H9 (cell line): ENCODE measurements at regions not wholly inside any gene's neighbourhood (a gene's known extent, or its start where the extent isn't known, plus 50 kb on each side); places are given as distances from the start of the nearest gene placed in this dataset.

Source experiments
- DNase-seq: peaks from one replicate; pipeline ENCODE4 v3.0.0-alpha.2; 2017
- H2AFZ ChIP-seq: one replicate; pipeline ENCODE4 v1.6.1; 2013; ENCODE audit warnings: mild to moderate bottlenecking, low read length, control low read depth, moderate library complexity
- H2AK5ac ChIP-seq: 2 replicates; pipeline ENCODE4 v1.6.1; 2013; ENCODE audit warnings: low read length, control low read depth, mixed read lengths; ENCODE audit not compliant: insufficient read length
- H2BK120ac ChIP-seq: one replicate; pipeline ENCODE4 v1.6.1; 2013; ENCODE audit warnings: low read depth, mild to moderate bottlenecking, low read length, control low read depth, inconsistent platforms; ENCODE audit not compliant: poor library complexity, severe bottlenecking
- H2BK12ac ChIP-seq: 2 replicates; pipeline ENCODE4 v1.6.1; 2013; ENCODE audit warnings: low read length, control low read depth, mixed read lengths, low read depth; ENCODE audit not compliant: insufficient read length
- H2BK15ac ChIP-seq: 2 replicates; pipeline ENCODE4 v1.6.1; 2013; ENCODE audit warnings: low read depth, low read length, control low read depth
- H2BK20ac ChIP-seq: one replicate; pipeline ENCODE4 v1.6.1; 2013; ENCODE audit warnings: low read depth, mild to moderate bottlenecking, low read length, control low read depth, inconsistent platforms; ENCODE audit not compliant: poor library complexity, severe bottlenecking
- H2BK5ac ChIP-seq: 2 replicates; pipeline ENCODE4 v1.6.1; 2013; ENCODE audit warnings: low read length, control low read depth, mixed read lengths; ENCODE audit not compliant: insufficient read length
- H3K14ac ChIP-seq: 2 replicates; pipeline ENCODE4 v1.6.1; 2013; ENCODE audit warnings: low read length, control low read depth; ENCODE audit not compliant: insufficient read depth
- H3K18ac ChIP-seq: 2 replicates; pipeline ENCODE4 v1.6.1; 2013; ENCODE audit warnings: low read depth, mild to moderate bottlenecking, mixed read lengths, low read length, control low read depth; ENCODE audit not compliant: insufficient read length
- H3K23ac ChIP-seq: 2 replicates; pipeline ENCODE4 v1.6.1; 2013; ENCODE audit warnings: low read length, control low read depth, mixed read lengths, low read depth; ENCODE audit not compliant: insufficient read length
- H3K23me2 ChIP-seq: 2 replicates; pipeline ENCODE4 v1.6.1; 2013; ENCODE audit warnings: low read depth, mild to moderate bottlenecking, mixed read lengths, low read length, control low read depth; ENCODE audit not compliant: insufficient read length, poor library complexity, severe bottlenecking
- H3K27ac ChIP-seq: 2 replicates; pipeline ENCODE4 v1.5.1; 2013; ENCODE audit warnings: low read length, control low read depth, mixed read lengths, low read depth; ENCODE audit not compliant: insufficient read length
- H3K27me3 ChIP-seq: 2 replicates; pipeline ENCODE4 v1.6.1; 2013; ENCODE audit warnings: low read length, control low read depth, inconsistent platforms; ENCODE audit not compliant: insufficient read depth
- H3K4ac ChIP-seq: 2 replicates; pipeline ENCODE4 v1.6.1; 2013; ENCODE audit warnings: low read depth, mild to moderate bottlenecking, control low read depth, inconsistent platforms, low read length, moderate library complexity
- H3K4me1 ChIP-seq: 2 replicates; pipeline ENCODE4 v1.6.1; 2013; ENCODE audit warnings: low read length, control low read depth, inconsistent platforms; ENCODE audit not compliant: insufficient read depth
- H3K4me2 ChIP-seq: 2 replicates; pipeline ENCODE4 v1.6.1; 2013; ENCODE audit warnings: low read length, control low read depth, mixed read lengths; ENCODE audit not compliant: insufficient read length, insufficient read depth
- H3K56ac ChIP-seq: 2 replicates; pipeline ENCODE4 v1.6.1; 2013; ENCODE audit warnings: low read depth, mild to moderate bottlenecking, mixed read lengths, low read length, control low read depth; ENCODE audit not compliant: insufficient read length
- H3K79me1 ChIP-seq: 2 replicates; pipeline ENCODE4 v1.6.1; 2013; ENCODE audit warnings: low read depth, mild to moderate bottlenecking, moderate library complexity, low read length, control low read depth, inconsistent platforms; ENCODE audit not compliant: insufficient read depth, poor library complexity, severe bottlenecking
- H3K79me2 ChIP-seq: 2 replicates; pipeline ENCODE4 v1.6.1; 2013; ENCODE audit warnings: low read length, control low read depth, inconsistent platforms; ENCODE audit not compliant: insufficient read depth
- H3K9ac ChIP-seq: 2 replicates; pipeline ENCODE4 v1.6.1; 2013; ENCODE audit warnings: low read length, control low read depth, mixed read lengths; ENCODE audit not compliant: insufficient read length; ENCODE audit errors: extremely low read depth
- H3K9me3 ChIP-seq: one replicate; pipeline ENCODE4 v1.6.1; 2013; ENCODE audit warnings: low read depth, low read length, inconsistent platforms; ENCODE audit not compliant: control insufficient read depth
- H3T11ph ChIP-seq: one replicate; pipeline ENCODE4 v1.6.1; 2013; ENCODE audit warnings: mild to moderate bottlenecking, low read length, control low read depth, inconsistent platforms
- H4K20me1 ChIP-seq: one replicate; pipeline ENCODE4 v1.6.1; 2013; ENCODE audit not compliant: control insufficient read depth, insufficient read length, insufficient read depth
- H4K5ac ChIP-seq: 2 replicates; pipeline ENCODE4 v1.6.1; 2013; ENCODE audit warnings: low read depth, mild to moderate bottlenecking, mixed read lengths, low read length, control low read depth; ENCODE audit not compliant: insufficient read length
- H4K8ac ChIP-seq: replicated peaks from 2 replicates; pipeline ENCODE4 v1.6.1; 2013; ENCODE audit warnings: low read length, control low read depth, mixed read lengths, low read depth; ENCODE audit not compliant: insufficient read length
- H4K91ac ChIP-seq: 2 replicates; pipeline ENCODE4 v1.6.1; 2013; ENCODE audit warnings: low read depth, mild to moderate bottlenecking, moderate library complexity, mixed read lengths, low read length, control low read depth; ENCODE audit not compliant: insufficient read length
- H3K27ac Mint-ChIP-seq, 3 experiments: 2 replicates in 2 of 3; 3 replicates in 1 of 3; pipeline ENCODE4 v1.8.0; 2020 to 2021; ENCODE audit warnings: mixed read lengths in 3 of 3, mild to moderate bottlenecking in 1 of 3, moderate library complexity in 1 of 3
- H3K27me3 Mint-ChIP-seq: 2 replicates; pipeline ENCODE4 v1.8.0; 2021; ENCODE audit warnings: low read depth, mild to moderate bottlenecking, moderate library complexity, mixed read lengths
- H3K36me3 Mint-ChIP-seq, 3 experiments: 2 replicates in 2 of 3; 3 replicates in 1 of 3; pipeline ENCODE4 v1.8.0; 2020 to 2021; ENCODE audit warnings: low read depth in 3 of 3, mixed read lengths in 3 of 3; ENCODE audit not compliant: insufficient read depth in 1 of 3
- H3K4me1 Mint-ChIP-seq, 2 experiments: 2 replicates each; pipeline ENCODE4 v1.8.0; 2020; ENCODE audit warnings: mixed read lengths in 2 of 2
- H3K4me3 Mint-ChIP-seq, 2 experiments: 2 replicates in 1 of 2; 3 replicates in 1 of 2; pipeline ENCODE4 v1.8.0; 2020 to 2021; ENCODE audit warnings: mild to moderate bottlenecking in 2 of 2, mixed read lengths in 2 of 2, moderate library complexity in 1 of 2
- H3K9me3 Mint-ChIP-seq, 2 experiments: 2 replicates in 1 of 2; 3 replicates in 1 of 2; pipeline ENCODE4 v1.8.0; 2020; ENCODE audit warnings: mild to moderate bottlenecking in 2 of 2, mixed read lengths in 2 of 2, moderate library complexity in 1 of 2
- WGBS: extraction: QIAGEN DNeasy Blood & Tissue Kit; methylation state at CpG from one replicate; pipeline ENCODE4 v1.1.7; 2013; ENCODE audit warnings: missing lambda C conversion rate, low lambda C conversion rate, mixed read lengths; ENCODE audit not compliant: insufficient read length; ENCODE audit errors: extremely low coverage; 5-methylcytosine and 5-hydroxymethylcytosine counted together
- TF ChIP-seq, protein P1 (sequence below): fragments of 200-600 bp; sonication (generic); conservative IDR thresholded peaks from 3 replicates; pipeline ENCODE4 v1.8.0; 2021; ENCODE audit warnings: antibody characterized with exemption, mild to moderate bottlenecking

- H3K23me2 ChIP-seq: no peaks in the 10 kb centered on the region
- H3K9me3 Mint-ChIP-seq: no peaks in the 10 kb centered on the region
- H2BK15ac ChIP-seq: no peak overlapping the region
- no peak overlapping the region for H3K56ac ChIP-seq
- no peak overlapping the region for H2BK12ac ChIP-seq
- no peak overlapping the region for H2BK5ac ChIP-seq
- no peak overlapping the region for H4K91ac ChIP-seq
- H2BK120ac ChIP-seq: no peak overlapping the region
- H3K27me3 ChIP-seq: no peaks in the 10 kb centered on the region
- H2BK20ac ChIP-seq: no peak overlapping the region
- H2AFZ ChIP-seq: no peak overlapping the region
- no peaks in the 10 kb centered on the region for H3K4me1 ChIP-seq
- no peak overlapping the region for H3K23ac ChIP-seq
- no peak for DNase-seq
- no peak overlapping the region for H3K4me2 ChIP-seq
- H3K9me3 ChIP-seq: no peaks in the 10 kb centered on the region
- H3K4ac ChIP-seq: no peak overlapping the region
- no peaks in the 10 kb centered on the region for H3K79me1 ChIP-seq
- no peak overlapping the region for H4K8ac ChIP-seq
- H3K4me1 Mint-ChIP-seq: peaks cover 5 to 8% of the 10 kb centered on the region in 2 experiments; a peak in 2 of 4 replicates
- H3K14ac ChIP-seq: no peak overlapping the region
- H3T11ph ChIP-seq: no peak overlapping the region
- H3K27me3 Mint-ChIP-seq: no peaks in the 10 kb centered on the region
- no peak overlapping the region for H3K27ac ChIP-seq
- WGBS: no CpG with 5 or more reads among the region's 2 CpGs
- H3K18ac ChIP-seq: no peak overlapping the region
- no peaks in the 10 kb centered on the region for H4K20me1 ChIP-seq
- no peaks in the 10 kb centered on the region for H3K79me2 ChIP-seq
- H3K4me3 Mint-ChIP-seq: no peak overlapping the region
- no peak overlapping the region for H4K5ac ChIP-seq
- H3K9ac ChIP-seq: no peak overlapping the region
- TF ChIP-seq, protein P1, sequence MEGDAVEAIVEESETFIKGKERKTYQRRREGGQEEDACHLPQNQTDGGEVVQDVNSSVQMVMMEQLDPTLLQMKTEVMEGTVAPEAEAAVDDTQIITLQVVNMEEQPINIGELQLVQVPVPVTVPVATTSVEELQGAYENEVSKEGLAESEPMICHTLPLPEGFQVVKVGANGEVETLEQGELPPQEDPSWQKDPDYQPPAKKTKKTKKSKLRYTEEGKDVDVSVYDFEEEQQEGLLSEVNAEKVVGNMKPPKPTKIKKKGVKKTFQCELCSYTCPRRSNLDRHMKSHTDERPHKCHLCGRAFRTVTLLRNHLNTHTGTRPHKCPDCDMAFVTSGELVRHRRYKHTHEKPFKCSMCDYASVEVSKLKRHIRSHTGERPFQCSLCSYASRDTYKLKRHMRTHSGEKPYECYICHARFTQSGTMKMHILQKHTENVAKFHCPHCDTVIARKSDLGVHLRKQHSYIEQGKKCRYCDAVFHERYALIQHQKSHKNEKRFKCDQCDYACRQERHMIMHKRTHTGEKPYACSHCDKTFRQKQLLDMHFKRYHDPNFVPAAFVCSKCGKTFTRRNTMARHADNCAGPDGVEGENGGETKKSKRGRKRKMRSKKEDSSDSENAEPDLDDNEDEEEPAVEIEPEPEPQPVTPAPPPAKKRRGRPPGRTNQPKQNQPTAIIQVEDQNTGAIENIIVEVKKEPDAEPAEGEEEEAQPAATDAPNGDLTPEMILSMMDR: no peak
- H3K36me3 Mint-ChIP-seq: no peaks in the 10 kb centered on the region
- H3K27ac Mint-ChIP-seq: no peak overlapping the region
- no peak overlapping the region for H2AK5ac ChIP-seq
Measured at GRCh38 chr18:22739061-22739642, 194.0 kb upstream of the RBBP8 start.
